ENCODE measurements at regions not wholly inside any gene's neighbourhood (a gene's known extent, or its start where the extent isn't known, plus 50 kb on each side); places are given as distances from the start of the nearest gene placed in this dataset.
"Not testable (repeated sequence)": the region's sequence is repeated elsewhere in the genome, so short reads cannot be mapped to it uniquely, and the experiment has no call there.

DNA sequence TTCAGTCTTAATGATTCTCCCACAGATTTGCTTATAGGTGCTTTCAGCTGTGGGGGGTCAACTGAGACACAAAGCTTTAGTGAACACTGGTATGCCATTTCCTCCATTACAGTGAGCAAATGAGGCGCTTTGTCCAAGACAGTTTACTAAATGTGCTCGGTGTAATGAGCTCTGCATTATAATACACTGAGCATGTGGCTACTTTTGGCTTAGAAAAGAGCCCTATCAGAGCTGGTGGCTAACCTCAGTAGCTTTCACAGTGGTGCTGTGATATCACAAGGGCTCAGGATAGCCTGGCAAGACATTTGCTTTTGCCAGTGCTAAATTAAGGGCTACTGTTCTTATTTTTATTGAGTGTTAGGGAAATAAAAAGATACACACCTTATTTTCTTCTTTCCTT lies 749.7 kb upstream of the ARPP21 start:
- Histone ChIP-seq H3K27ac (no peak overlapping the region), H3K36me3 (no peaks in the 10 kb centered on the region), H3K27me3 (no peaks in the 10 kb centered on the region), H3K4me1 (ENCODE audit: low read depth) (no peaks in the 10 kb centered on the region), H3K4me3 (no peak overlapping the region), H3K9me3 (ENCODE audit: low read depth) (no peaks in the 10 kb centered on the region)
- TF ChIP-seq CTCF (IDR thresholded peaks at IDR 0.05; ENCODE audit: low read depth, low read length): no peak
- DNase-seq (ENCODE audit: low read depth in 1 of 2, low spot score in 1 of 2): no peak

- Histone ChIP-seq H3K36me3 (no peaks in the 10 kb centered on the region), H3K27me3 (no peaks in the 10 kb centered on the region), H3K4me1 (ENCODE audit: low read depth) (no peaks in the 10 kb centered on the region), H3K9me3 (ENCODE audit: low read depth) (no peaks in the 10 kb centered on the region), H3K4me3 (no peak overlapping the region), H3K27ac (no peak overlapping the region)
- no peak for DNase-seq (ENCODE audit: low read depth in 1 of 2, low spot score in 1 of 2)
- no peak for TF ChIP-seq CTCF (IDR thresholded peaks at IDR 0.05; ENCODE audit: low read depth, low read length)
Measured at GRCh38 chr3:34890247-34890646, 749.1 kb upstream of the ARPP21 start.

DNA sequence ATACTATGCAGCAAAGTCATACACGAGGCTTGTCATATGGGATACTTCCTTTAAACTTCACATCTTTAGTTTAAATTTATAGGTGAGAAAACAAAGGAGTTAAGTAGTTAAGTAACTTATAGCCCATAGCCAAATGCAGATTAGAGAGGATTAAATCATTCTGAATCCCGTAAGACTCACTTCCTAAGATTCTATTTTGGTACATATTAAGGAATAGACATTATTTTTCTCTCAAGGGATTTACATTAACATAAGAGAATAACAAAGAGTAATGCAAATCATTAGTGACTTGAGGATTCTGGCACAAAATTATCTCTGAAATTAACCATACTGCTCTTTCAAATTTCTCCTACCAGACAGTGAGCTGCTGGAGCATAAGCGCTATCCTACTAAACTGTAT lies 747.4 kb upstream of the ARPP21 start:
- H3K4me1 ChIP-seq (ENCODE audit: low read depth): no peaks in the 10 kb centered on the region
- H3K9me3 ChIP-seq (ENCODE audit: low read depth): no peaks in the 10 kb centered on the region
- H3K27ac ChIP-seq: no peak overlapping the region
- no peaks in the 10 kb centered on the region for H3K27me3 ChIP-seq
- no peaks in the 10 kb centered on the region for H3K36me3 ChIP-seq
- H3K4me3 ChIP-seq: no peak overlapping the region
- TF ChIP-seq CTCF (IDR thresholded peaks at IDR 0.05; ENCODE audit: low read depth, low read length): no peak
- no peak for DNase-seq (ENCODE audit: low read depth in 1 of 2, low spot score in 1 of 2)

DNA sequence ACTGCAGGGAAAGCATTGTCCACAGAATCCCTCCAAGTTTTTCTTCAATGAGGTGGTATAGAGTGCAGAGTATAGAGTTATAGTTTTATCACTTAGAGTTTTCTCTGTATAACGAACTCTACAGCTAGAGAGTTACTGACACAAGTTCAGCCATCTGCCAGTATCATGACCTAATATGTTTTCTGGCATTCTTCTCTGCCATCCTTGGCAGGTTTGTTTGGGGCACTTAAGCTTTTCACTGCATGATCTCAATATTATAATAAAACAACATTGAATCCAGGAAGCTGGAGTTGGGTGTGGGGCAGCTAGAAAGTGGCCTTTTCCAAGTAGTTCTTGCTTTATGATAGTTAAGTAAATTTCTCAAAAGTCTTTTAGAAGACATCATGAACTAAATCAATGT lies 743.5 kb upstream of the ARPP21 start:
- H3K27me3 ChIP-seq: no peaks in the 10 kb centered on the region
- no peak for TF ChIP-seq CTCF (IDR thresholded peaks at IDR 0.05; ENCODE audit: low read depth, low read length)
- no peaks in the 10 kb centered on the region for H3K36me3 ChIP-seq
- no peak overlapping the region for H3K4me3 ChIP-seq
- no peaks in the 10 kb centered on the region for H3K9me3 ChIP-seq (ENCODE audit: low read depth)
- DNase-seq (ENCODE audit: low read depth in 1 of 2, low spot score in 1 of 2): no peak
- no peaks in the 10 kb centered on the region for H3K4me1 ChIP-seq (ENCODE audit: low read depth)
- H3K27ac ChIP-seq: no peak overlapping the region

DNA sequence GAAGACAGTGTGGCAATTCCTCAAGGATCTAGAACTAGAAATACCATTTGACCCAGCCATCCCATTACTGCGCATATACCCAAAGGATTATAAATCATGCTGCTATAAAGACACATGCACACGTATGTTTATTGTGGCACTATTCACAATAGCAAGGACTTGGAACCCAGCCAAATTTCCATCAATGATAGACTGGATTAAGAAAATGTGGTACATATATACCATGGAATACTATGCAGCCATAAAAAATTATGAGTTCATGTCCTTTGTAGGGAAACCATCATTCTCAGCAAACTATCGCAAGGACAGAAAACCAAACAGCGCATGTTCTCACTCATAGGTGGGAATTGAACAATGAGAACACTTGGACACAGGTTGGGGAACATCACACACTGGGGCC lies 729.6 kb upstream of the ARPP21 start:
- not testable (repeated sequence) for DNase-seq (ENCODE audit: low read depth in 1 of 2, low spot score in 1 of 2); H3K27ac ChIP-seq; H3K4me1 ChIP-seq (ENCODE audit: low read depth); H3K36me3 ChIP-seq; H3K9me3 ChIP-seq (ENCODE audit: low read depth); H3K27me3 ChIP-seq; H3K4me3 ChIP-seq

- no peak for TF ChIP-seq CTCF (IDR thresholded peaks at IDR 0.05; ENCODE audit: low read depth, low read length)
- H3K27me3 ChIP-seq: no peaks in the 10 kb centered on the region
- DNase-seq (ENCODE audit: low read depth in 1 of 2, low spot score in 1 of 2): no peak
Measured at GRCh38 chr3:34919025-34919424, 720.3 kb upstream of the ARPP21 start.

More at GRCh38 chr3:34919025-34919424, 720.3 kb upstream of the ARPP21 start:
- H3K27ac ChIP-seq: no peak overlapping the region
- no peaks in the 10 kb centered on the region for H3K9me3 ChIP-seq (ENCODE audit: low read depth)
- H3K36me3 ChIP-seq: no peaks in the 10 kb centered on the region
- H3K4me3 ChIP-seq: no peak overlapping the region
- H3K4me1 ChIP-seq (ENCODE audit: low read depth): peaks cover 10% of the 10 kb centered on the region

Measured in cardiac muscle cell (in vitro differentiated cells and primary cell).